Trophoblast cell (in vitro differentiated cells and primary cell): ENCODE measurements at regions not wholly inside any gene's neighbourhood (a gene's known extent, or its start where the extent isn't known, plus 50 kb on each side); places are given as distances from the start of the nearest gene placed in this dataset.
A peak's percentile ranks its signal among the peaks of the same experiment; 100 is the strongest.
"Not testable (repeated sequence)": the region's sequence is repeated elsewhere in the genome, so short reads cannot be mapped to it uniquely, and the experiment has no call there.

Experiments
- DNase-seq, 2 donors: peaks; one replicate each; pipeline ENCODE4 v3.0.0-alpha.2; 2016
- H2AFZ ChIP-seq: 2 replicates; pipeline ENCODE4 v1.6.1; 2013; ENCODE audit warnings: low read length, moderate library complexity, mild to moderate bottlenecking; ENCODE audit not compliant: insufficient read depth, poor library complexity
- H2AK5ac ChIP-seq: 2 replicates; pipeline ENCODE4 v1.6.1; 2013; ENCODE audit warnings: mild to moderate bottlenecking, low read length
- H2BK120ac ChIP-seq: 2 replicates; pipeline ENCODE4 v1.6.1; 2013; ENCODE audit warnings: low read length, mild to moderate bottlenecking, moderate library complexity; ENCODE audit not compliant: insufficient read depth, poor library complexity
- H2BK12ac ChIP-seq: 2 replicates; pipeline ENCODE4 v1.6.1; 2013; ENCODE audit warnings: mild to moderate bottlenecking, low read length, moderate library complexity
- H2BK5ac ChIP-seq: 2 replicates; pipeline ENCODE4 v1.6.1; 2013; ENCODE audit warnings: low read length, low read depth, moderate library complexity, mild to moderate bottlenecking; ENCODE audit not compliant: poor library complexity
- H3K14ac ChIP-seq: 2 replicates; pipeline ENCODE4 v1.6.1; 2013; ENCODE audit warnings: mild to moderate bottlenecking, low read length
- H3K18ac ChIP-seq: 2 replicates; pipeline ENCODE4 v1.6.1; 2013; ENCODE audit warnings: mild to moderate bottlenecking, low read length
- H3K23ac ChIP-seq: 2 replicates; pipeline ENCODE4 v1.6.1; 2013; ENCODE audit warnings: low read length
- H3K27ac ChIP-seq: 2 replicates; pipeline ENCODE4 v1.5.1; 2013; ENCODE audit warnings: low read depth, mild to moderate bottlenecking, inconsistent platforms, low read length, moderate library complexity
- H3K27me3 ChIP-seq: 2 replicates; pipeline ENCODE4 v1.6.1; 2013; ENCODE audit warnings: inconsistent platforms, mild to moderate bottlenecking, low read length, moderate library complexity; ENCODE audit not compliant: insufficient read depth
- H3K36me3 ChIP-seq, 2 experiments: 1 replicate in 1 of 2; 2 replicates in 1 of 2; pipeline ENCODE4 v1.6.1; 2013; ENCODE audit warnings: low read length in 2 of 2, mild to moderate bottlenecking in 2 of 2, moderate library complexity in 1 of 2; ENCODE audit not compliant: insufficient read depth in 2 of 2, control insufficient read depth in 1 of 2
- H3K4ac ChIP-seq: 2 replicates; pipeline ENCODE4 v1.6.1; 2013; ENCODE audit warnings: low read depth, mild to moderate bottlenecking, low read length, moderate library complexity
- H3K4me1 ChIP-seq, 2 experiments: 1 replicate in 1 of 2; 2 replicates in 1 of 2; pipeline ENCODE4 v1.6.1; 2013; ENCODE audit warnings: low read length in 2 of 2, mild to moderate bottlenecking in 2 of 2, moderate library complexity in 1 of 2; ENCODE audit not compliant: insufficient read depth in 2 of 2, control insufficient read depth in 1 of 2
- H3K4me2 ChIP-seq: 2 replicates; pipeline ENCODE4 v1.6.1; 2013; ENCODE audit warnings: inconsistent platforms, mild to moderate bottlenecking, low read length, moderate library complexity
- H3K4me3 ChIP-seq: 2 replicates; pipeline ENCODE4 v1.5.1; 2013; ENCODE audit warnings: mild to moderate bottlenecking, low read depth, low read length, inconsistent platforms
- H3K79me1 ChIP-seq: one replicate; pipeline ENCODE4 v1.6.1; 2013; ENCODE audit warnings: low read length
- H3K79me2 ChIP-seq: 2 replicates; pipeline ENCODE4 v1.6.1; 2013; ENCODE audit warnings: low read length, mild to moderate bottlenecking; ENCODE audit not compliant: control insufficient read depth, insufficient read depth, poor library complexity
- H3K9ac ChIP-seq: 2 replicates; pipeline ENCODE4 v1.6.1; 2013; ENCODE audit warnings: mild to moderate bottlenecking, low read length
- H3K9me3 ChIP-seq: 2 replicates; pipeline ENCODE4 v1.6.1; 2013; ENCODE audit warnings: low read depth, mild to moderate bottlenecking, control low read depth, inconsistent platforms, low read length; ENCODE audit not compliant: insufficient read depth
- H4K12ac ChIP-seq: 2 replicates; pipeline ENCODE4 v1.6.1; 2013; ENCODE audit warnings: low read depth, mild to moderate bottlenecking, low read length, moderate library complexity
- H4K8ac ChIP-seq: 2 replicates; pipeline ENCODE4 v1.6.1; 2013; ENCODE audit warnings: low read depth, mild to moderate bottlenecking, low read length, moderate library complexity
- H4K91ac ChIP-seq: one replicate; pipeline ENCODE4 v1.6.1; 2013; ENCODE audit warnings: low read depth, mild to moderate bottlenecking, low read length, moderate library complexity
- WGBS: extraction: QIAGEN DNeasy Blood & Tissue Kit; methylation state at CpG from one replicate; pipeline ENCODE4 v1.1.7; 2013; ENCODE audit warnings: missing lambda C conversion rate; ENCODE audit not compliant: insufficient read length, insufficient coverage; ENCODE audit errors: extremely low coverage; 5-methylcytosine and 5-hydroxymethylcytosine counted together

GRCh38 chr3:166842784-166843183 is 537.3 kb downstream of the ZBBX start:
- H4K91ac ChIP-seq, H3K14ac ChIP-seq, H3K4me1 ChIP-seq, H3K4ac ChIP-seq, DNase-seq, H3K18ac ChIP-seq, H2BK120ac ChIP-seq, H3K27ac ChIP-seq, H3K4me3 ChIP-seq, H3K9ac ChIP-seq, H3K79me2 ChIP-seq, H2BK5ac ChIP-seq, H3K36me3 ChIP-seq, H2AFZ ChIP-seq, H2BK12ac ChIP-seq, H3K79me1 ChIP-seq, H3K4me2 ChIP-seq, H4K12ac ChIP-seq, H2AK5ac ChIP-seq, H4K8ac ChIP-seq, H3K27me3 ChIP-seq, H3K9me3 ChIP-seq, H3K23ac ChIP-seq: not testable (repeated sequence)
- no CpG with 5 or more reads among the region's 25 CpGs for WGBS

GRCh38 chr3:166837535-166837934 is 542.6 kb downstream of the ZBBX start:
- H2BK120ac ChIP-seq: no peak overlapping the region
- H3K4ac ChIP-seq: no peak overlapping the region
- no CpG with 5 or more reads among the region's 4 CpGs for WGBS
- no peak overlapping the region for H3K18ac ChIP-seq
- H3K9me3 ChIP-seq: no peaks in the 10 kb centered on the region
- H4K12ac ChIP-seq: no peak overlapping the region
- H3K27me3 ChIP-seq: no peaks in the 10 kb centered on the region
- H3K23ac ChIP-seq: no peak overlapping the region
- no peak overlapping the region for H2BK5ac ChIP-seq
- no peak overlapping the region for H3K4me3 ChIP-seq
- H3K79me1 ChIP-seq: no peaks in the 10 kb centered on the region
- no peaks in the 10 kb centered on the region for H3K79me2 ChIP-seq
- H3K9ac ChIP-seq: no peak overlapping the region
- no peaks in the 10 kb centered on the region for H3K4me1 ChIP-seq
- H4K8ac ChIP-seq: no peak overlapping the region
- no peak overlapping the region for H3K14ac ChIP-seq
- DNase-seq: peak in 1 of 2 donors; percentile 45
- H2AK5ac ChIP-seq: no peak overlapping the region
- H2AFZ ChIP-seq: no peak overlapping the region
- H3K27ac ChIP-seq: no peak overlapping the region
- no peak overlapping the region for H4K91ac ChIP-seq
- no peak overlapping the region for H2BK12ac ChIP-seq
- no peak overlapping the region for H3K4me2 ChIP-seq
- no peaks in the 10 kb centered on the region for H3K36me3 ChIP-seq

- H2BK5ac ChIP-seq: no peak overlapping the region
- H4K91ac ChIP-seq: no peak overlapping the region
- H2BK120ac ChIP-seq: no peak overlapping the region
- no peak overlapping the region for H3K18ac ChIP-seq
- H4K8ac ChIP-seq: no peak overlapping the region
- H3K4me3 ChIP-seq: no peak overlapping the region
- no peaks in the 10 kb centered on the region for H3K9me3 ChIP-seq
- no peak overlapping the region for H3K14ac ChIP-seq
- no peaks in the 10 kb centered on the region for H3K79me1 ChIP-seq
- H3K23ac ChIP-seq: no peak overlapping the region
- no peak overlapping the region for H2AFZ ChIP-seq
- H4K12ac ChIP-seq: no peak overlapping the region
- DNase-seq: no peak
- no peak overlapping the region for H3K27ac ChIP-seq
- H3K4me2 ChIP-seq: no peak overlapping the region
- WGBS: no CpG with 5 or more reads among the region's 1 CpG
- H2BK12ac ChIP-seq: no peak overlapping the region
- H3K36me3 ChIP-seq: no peaks in the 10 kb centered on the region
- no peak overlapping the region for H3K4ac ChIP-seq
- H3K27me3 ChIP-seq: no peaks in the 10 kb centered on the region
- H2AK5ac ChIP-seq: no peak overlapping the region
- no peaks in the 10 kb centered on the region for H3K79me2 ChIP-seq
- no peaks in the 10 kb centered on the region for H3K4me1 ChIP-seq
- no peak overlapping the region for H3K9ac ChIP-seq
Measured at GRCh38 chr3:166836836-166837235, 543.3 kb downstream of the ZBBX start.

GRCh38 chr3:166829896-166830295 is 550.2 kb downstream of the ZBBX start:
- Histone ChIP-seq H3K4me1 (no peaks in the 10 kb centered on the region), H3K4me2 (no peak overlapping the region), H2BK12ac (no peak overlapping the region), H2BK120ac (no peak overlapping the region), H3K27me3 (no peaks in the 10 kb centered on the region), H3K4me3 (no peak overlapping the region), H3K4ac (no peak overlapping the region), H3K14ac (no peak overlapping the region), H3K79me1 (no peaks in the 10 kb centered on the region), H2BK5ac (no peak overlapping the region), H2AK5ac (no peak overlapping the region), H2AFZ (no peak overlapping the region), H3K9ac (no peak overlapping the region), H3K23ac (no peak overlapping the region), H3K36me3 (no peaks in the 10 kb centered on the region), H4K12ac (no peak overlapping the region), H3K18ac (no peak overlapping the region), H3K27ac (no peak overlapping the region), H3K9me3 (no peaks in the 10 kb centered on the region), H3K79me2 (no peaks in the 10 kb centered on the region), H4K8ac (no peak overlapping the region), H4K91ac (no peak overlapping the region)
- DNase-seq: no peak
- WGBS: no CpG with 5 or more reads among the region's 3 CpGs
